Activated CD8-positive, alpha-beta memory T cell treated with anti-CD3 and anti-CD28 coated beads for 24 hours (primary cell): ENCODE measurements at regions not wholly inside any gene's neighbourhood (a gene's known extent, or its start where the extent isn't known, plus 50 kb on each side); places are given as distances from the start of the nearest gene placed in this dataset.
"Not testable (repeated sequence)": the region's sequence is repeated elsewhere in the genome, so short reads cannot be mapped to it uniquely, and the experiment has no call there.

ENCODE experiments used
- DNase-seq: peaks from one replicate; pipeline ENCODE4 v3.0.0-alpha.2; 2020

GRCh38 chr5:162487528-162488525 is 420.3 kb downstream of the GABRG2 start:
- no peak for DNase-seq

DNA sequence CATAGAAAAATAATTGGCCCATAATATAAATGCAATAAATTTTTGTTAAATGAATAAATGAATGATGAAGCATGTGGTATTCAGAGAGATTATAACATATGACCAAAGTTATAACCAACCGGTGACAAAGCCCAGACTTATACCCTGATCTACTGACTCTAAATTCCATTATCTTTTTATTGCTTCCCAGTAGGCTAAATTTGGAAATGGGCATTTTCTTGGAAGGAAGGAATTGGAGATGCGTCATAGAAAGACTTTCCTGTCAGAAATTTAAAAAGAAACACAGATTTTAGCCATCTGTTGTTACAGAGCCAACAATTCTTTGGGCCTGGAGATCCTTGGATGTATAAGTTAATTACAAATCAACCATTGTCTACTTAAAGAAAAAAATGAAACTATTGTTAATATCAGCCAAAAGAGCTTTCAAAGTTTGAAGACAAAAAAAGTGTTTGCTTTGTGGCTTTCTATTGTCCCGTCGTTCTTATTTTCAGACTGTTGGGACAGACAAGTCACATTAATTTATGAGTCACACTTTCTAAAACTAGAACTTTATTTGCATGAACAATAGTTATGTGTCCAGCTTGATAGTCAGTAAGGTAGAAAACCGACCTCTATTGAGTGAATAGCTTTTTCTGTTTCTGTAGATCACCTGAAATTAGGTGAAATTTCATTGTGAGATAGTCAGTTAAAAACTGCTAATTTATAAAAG is 428.7 kb downstream of the GABRG2 start:
- DNase-seq: no peak

GRCh38 chr5:162497455-162497854 is 429.9 kb downstream of the GABRG2 start:
- no peak for DNase-seq

DNA sequence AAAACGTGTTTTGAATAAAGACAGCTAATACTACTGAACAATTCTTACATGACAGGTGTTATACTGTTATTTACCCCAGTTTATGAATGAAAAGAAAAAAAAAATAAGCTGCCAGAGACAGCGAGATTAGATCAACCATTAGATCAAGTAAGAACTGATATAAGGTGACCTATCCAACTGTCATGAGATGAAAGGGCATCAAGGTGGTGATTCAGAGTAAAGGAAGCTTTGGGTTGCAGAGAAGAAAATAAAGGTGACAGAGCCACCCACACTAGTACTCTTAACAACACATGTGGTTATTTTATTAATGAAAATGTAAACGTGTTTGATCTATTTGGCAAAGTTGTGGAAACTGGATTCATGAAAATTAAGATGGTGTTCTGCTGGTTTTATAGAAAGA is 435.2 kb downstream of the GABRG2 start:
- no peak for DNase-seq

DNA sequence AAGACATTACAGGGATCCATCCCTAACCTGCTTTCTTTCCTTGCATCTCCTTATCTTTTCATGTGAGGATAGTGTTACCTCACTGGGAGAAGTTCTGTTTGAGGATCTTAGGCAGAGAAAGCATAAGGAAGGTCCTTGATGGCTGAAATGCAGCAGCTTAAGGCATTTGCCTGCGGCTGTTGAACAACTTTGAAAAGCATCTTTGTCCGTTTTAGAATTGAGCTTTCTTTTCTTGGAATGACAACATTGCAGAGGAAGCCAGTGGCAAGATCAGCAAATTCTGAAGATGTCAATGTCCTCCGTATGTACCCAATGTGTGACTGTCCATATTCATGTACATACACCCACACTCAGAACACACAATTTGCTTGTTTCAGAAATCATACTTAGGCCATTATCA is 436.2 kb downstream of the GABRG2 start:
- no peak for DNase-seq

- no peak for DNase-seq
Observed at GRCh38 chr5:162512935-162513565, 445.5 kb downstream of the GABRG2 start.

DNA sequence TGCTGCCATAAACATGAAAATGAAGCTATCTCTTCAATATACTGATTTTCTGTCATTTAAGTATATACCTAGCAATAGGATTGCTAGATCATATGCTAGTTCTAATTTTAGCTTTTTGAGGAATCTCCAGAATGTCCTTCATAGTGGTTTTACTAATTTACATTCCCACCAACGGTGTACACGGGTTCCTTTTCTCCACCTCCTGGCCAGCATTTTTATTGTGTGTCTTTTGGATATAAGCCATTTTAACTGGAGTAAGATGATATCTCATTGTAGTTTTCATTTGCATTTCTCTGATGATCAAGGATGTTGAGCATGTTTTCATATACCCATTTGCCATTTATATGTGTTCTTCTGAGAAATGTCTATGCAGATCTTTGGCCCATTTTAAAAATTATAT is 446.5 kb downstream of the GABRG2 start:
- no peak for DNase-seq

DNA sequence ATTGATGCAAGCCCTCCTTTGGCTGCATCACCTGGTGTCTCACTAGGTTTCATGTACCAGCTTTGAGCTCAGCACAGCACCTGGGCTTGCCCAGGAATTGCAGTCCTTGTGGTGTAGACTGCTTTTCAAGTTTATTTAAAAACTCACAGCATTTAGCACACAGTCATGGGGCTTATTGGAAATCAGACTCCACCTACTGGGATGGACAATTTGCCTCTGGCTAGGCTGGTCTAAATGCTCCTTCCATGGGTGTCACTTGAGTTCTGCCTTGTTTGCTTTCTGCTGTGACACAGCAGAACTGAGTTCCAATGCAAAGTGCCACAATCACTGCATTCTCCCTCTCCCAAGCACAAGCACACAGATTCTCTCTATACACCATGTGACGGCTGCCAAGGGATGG is 453.3 kb downstream of the GABRG2 start:
- DNase-seq: no peak

- DNase-seq: no peak
Observed at GRCh38 chr5:162529209-162529608, 461.6 kb downstream of the GABRG2 start.

- DNase-seq: no peak
Observed at GRCh38 chr5:162529886-162530285, 462.3 kb downstream of the GABRG2 start.

- DNase-seq: no peak
Observed at GRCh38 chr5:162543437-162543836, 475.9 kb downstream of the GABRG2 start.

GRCh38 chr5:162544905-162545304 is 477.3 kb downstream of the GABRG2 start:
- DNase-seq: no peak

DNA sequence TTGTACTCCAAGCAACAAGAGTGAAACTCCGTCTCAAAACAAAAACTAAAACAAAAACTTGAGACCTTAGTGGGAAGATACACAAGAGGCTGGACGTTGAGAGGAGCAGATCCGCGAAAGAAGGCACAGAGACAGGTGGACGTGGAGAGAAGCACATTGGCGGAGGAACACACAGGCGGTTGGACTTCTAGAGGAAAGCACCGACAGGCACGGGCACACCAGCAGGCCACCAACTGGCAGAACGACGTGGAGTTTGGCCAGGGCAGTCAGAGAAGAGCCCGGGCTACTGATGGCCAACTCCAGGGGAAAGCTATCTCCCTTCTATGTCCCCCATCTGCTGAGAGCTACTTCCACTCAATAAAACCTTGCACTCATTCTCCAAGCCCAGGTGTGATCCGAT is 482.7 kb downstream of the GABRG2 start:
- no peak for DNase-seq

- no peak for DNase-seq
Observed at GRCh38 chr5:162558120-162558519, 490.5 kb downstream of the GABRG2 start.

DNA sequence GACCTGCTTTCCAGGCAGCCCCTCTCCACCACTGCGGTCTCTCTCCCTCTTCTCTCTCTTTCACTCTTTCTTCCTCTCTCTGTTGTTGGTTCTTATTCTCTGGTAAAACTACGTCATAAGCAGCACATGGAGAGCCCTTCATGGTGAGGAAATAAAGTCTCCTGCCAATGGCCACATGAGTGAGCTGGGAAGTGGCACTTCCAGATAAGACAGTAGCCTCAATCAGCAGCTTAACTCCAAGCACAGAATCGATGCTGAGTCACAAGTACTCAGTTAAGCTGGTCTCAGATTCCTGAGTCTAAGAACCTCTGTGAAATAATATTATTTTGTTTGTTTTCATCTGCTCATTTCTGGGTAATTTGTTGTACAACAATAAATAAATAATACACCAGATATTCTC is 500.1 kb downstream of the GABRG2 start:
- no peak for DNase-seq

GRCh38 chr5:162573758-162574157 is 506.2 kb downstream of the GABRG2 start:
- no peak for DNase-seq

- no peak for DNase-seq
Observed at GRCh38 chr5:162591724-162592123, 524.2 kb downstream of the GABRG2 start.

- no peak for DNase-seq
Observed at GRCh38 chr5:162593881-162594280, 526.3 kb downstream of the GABRG2 start.

GRCh38 chr5:162603443-162604070 is 536.0 kb downstream of the GABRG2 start:
- DNase-seq: no peak

GRCh38 chr5:162607879-162608278 is 540.3 kb downstream of the GABRG2 start:
- DNase-seq: no peak

GRCh38 chr5:162621726-162622263 is 554.2 kb downstream of the GABRG2 start:
- DNase-seq: not testable (repeated sequence)

- DNase-seq: no peak
Observed at GRCh38 chr5:162624110-162624509, 556.5 kb downstream of the GABRG2 start.

DNA sequence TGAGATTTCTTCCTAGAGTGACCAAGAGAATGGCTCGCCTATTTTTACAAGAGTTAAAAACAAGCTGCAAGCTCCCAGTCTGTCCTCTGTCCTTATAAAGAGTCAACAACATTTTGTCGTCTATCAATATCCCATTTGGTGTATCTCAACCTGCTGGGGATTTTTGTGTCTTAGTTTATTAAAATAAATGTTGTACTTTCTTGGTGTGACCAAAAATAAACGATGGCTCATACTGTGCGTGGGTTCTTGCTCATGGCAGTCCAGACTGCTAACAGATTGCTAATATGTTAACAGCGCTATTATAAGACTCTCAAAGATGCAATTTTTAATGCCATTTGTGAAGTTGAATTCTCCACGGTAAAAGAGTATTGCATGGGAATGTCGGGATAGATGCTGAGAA is 569.9 kb downstream of the GABRG2 start:
- no peak for DNase-seq
